BJ (cell line): ENCODE measurements at regions not wholly inside any gene's neighbourhood (a gene's known extent, or its start where the extent isn't known, plus 50 kb on each side); places are given as distances from the start of the nearest gene placed in this dataset.

Experiments used
- CTCF ChIA-PET: fragments of 350-600 bp; formaldehyde crosslinking; extraction: SDS; loops from one replicate; lab custom pipeline; 2021; ENCODE audit warnings: antibody characterized with exemption, inconsistent platforms; lab: Yijun Ruan, JAX
- POLR2A ChIA-PET: fragments of 300-600 bp; sonication (Branson Sonifier 250); formaldehyde crosslinking; extraction: SDS; loops from one replicate; lab custom pipeline; 2021; ENCODE audit warnings: antibody characterized with exemption; lab: Charles Lee
- DNase-seq: peaks from one replicate; pipeline ENCODE4 v3.0.0-alpha.2; 2011; ENCODE audit warnings: low read depth
- H3K27me3 ChIP-seq: 2 replicates; pipeline ENCODE4 v1.6.0; 2011; ENCODE audit warnings: low read length; ENCODE audit not compliant: control insufficient read depth, insufficient read depth
- H3K36me3 ChIP-seq: 2 replicates; pipeline ENCODE4 v1.5.1; 2011; ENCODE audit warnings: low read length; ENCODE audit not compliant: control insufficient read depth, insufficient read depth
- H3K4me3 ChIP-seq: 2 replicates; pipeline ENCODE4 v1.5.1; 2011; ENCODE audit warnings: low read depth, mild to moderate bottlenecking, control low read depth, low read length
- TF ChIP-seq, protein P1 (sequence below): IDR thresholded peaks from 2 replicates; pipeline ENCODE4 v1.5.1; 2011; ENCODE audit warnings: low read depth, mild to moderate bottlenecking, control low read depth, inconsistent platforms, low read length, moderate library complexity; ENCODE audit not compliant: insufficient read depth

DNA sequence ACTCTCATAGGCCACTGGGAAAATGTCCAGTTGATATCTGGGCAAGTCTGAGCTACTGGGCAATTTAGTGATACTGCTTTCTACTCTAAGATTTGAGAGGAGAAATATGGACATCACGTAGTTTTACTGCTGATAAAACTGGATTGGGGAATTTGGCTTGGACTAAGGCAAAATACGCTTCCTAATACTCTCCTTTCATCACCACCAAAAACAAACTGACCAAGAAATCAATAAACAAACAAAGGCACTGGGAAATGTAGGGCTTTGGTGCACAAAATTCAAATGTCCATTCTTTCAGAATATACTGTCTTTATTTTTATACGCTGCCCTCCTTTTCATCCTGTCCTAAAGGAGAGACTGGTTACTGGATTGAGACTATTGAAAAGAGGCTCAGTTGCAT is 145.1 kb upstream of the SP8 start:
- ChIA-PET POLR2A (no interaction called here), CTCF (no interaction called here)
- H3K27me3 ChIP-seq, result no peaks in the 10 kb centered on the region
- H3K36me3 ChIP-seq, result no peaks in the 10 kb centered on the region
- TF ChIP-seq, protein P1, sequence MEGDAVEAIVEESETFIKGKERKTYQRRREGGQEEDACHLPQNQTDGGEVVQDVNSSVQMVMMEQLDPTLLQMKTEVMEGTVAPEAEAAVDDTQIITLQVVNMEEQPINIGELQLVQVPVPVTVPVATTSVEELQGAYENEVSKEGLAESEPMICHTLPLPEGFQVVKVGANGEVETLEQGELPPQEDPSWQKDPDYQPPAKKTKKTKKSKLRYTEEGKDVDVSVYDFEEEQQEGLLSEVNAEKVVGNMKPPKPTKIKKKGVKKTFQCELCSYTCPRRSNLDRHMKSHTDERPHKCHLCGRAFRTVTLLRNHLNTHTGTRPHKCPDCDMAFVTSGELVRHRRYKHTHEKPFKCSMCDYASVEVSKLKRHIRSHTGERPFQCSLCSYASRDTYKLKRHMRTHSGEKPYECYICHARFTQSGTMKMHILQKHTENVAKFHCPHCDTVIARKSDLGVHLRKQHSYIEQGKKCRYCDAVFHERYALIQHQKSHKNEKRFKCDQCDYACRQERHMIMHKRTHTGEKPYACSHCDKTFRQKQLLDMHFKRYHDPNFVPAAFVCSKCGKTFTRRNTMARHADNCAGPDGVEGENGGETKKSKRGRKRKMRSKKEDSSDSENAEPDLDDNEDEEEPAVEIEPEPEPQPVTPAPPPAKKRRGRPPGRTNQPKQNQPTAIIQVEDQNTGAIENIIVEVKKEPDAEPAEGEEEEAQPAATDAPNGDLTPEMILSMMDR, result no peak
- no peak overlapping the region for H3K4me3 ChIP-seq
- no peak for DNase-seq

DNA sequence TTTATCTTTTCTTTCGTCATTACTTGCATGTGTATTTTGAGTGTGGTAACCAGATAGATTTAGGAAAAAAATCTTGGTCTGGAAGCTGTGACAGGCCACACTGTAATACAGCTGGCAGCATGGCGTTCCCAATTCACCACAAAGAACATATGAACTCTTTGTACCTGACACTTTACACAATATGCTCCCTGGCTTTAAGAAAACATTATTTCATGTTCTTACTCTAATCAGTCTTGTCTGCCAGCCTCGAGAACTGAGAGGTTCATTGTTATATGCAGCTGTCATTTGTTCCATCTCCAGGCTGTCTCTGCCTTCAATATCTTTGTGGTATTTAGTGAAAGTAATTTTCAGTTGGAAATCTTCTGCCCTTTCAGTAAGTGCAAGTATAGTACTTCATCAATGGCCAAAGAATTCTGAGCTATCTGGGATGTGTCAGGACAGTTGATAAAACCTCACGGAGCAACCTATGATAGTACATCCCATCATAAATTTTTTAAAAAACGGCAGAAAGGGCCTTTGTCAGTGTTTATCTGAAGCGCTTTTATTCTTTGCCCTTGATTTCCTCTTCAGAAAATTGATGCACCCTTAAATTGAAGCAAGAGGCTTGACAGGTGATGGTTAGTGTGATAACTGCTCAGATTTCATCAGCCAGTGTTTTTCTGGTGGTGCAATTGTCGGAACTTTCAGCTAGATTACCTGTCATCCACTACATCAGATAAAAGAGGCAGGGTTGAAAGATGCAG is 146.3 kb upstream of the SP8 start:
- Histone ChIP-seq H3K27me3 (no peaks in the 10 kb centered on the region), H3K36me3 (no peaks in the 10 kb centered on the region), H3K4me3 (no peak overlapping the region)
- POLR2A ChIA-PET, result no interaction called here
- CTCF ChIA-PET, result no interaction called here
- DNase-seq, result no peak
- TF ChIP-seq, protein P1, result no peak

DNA sequence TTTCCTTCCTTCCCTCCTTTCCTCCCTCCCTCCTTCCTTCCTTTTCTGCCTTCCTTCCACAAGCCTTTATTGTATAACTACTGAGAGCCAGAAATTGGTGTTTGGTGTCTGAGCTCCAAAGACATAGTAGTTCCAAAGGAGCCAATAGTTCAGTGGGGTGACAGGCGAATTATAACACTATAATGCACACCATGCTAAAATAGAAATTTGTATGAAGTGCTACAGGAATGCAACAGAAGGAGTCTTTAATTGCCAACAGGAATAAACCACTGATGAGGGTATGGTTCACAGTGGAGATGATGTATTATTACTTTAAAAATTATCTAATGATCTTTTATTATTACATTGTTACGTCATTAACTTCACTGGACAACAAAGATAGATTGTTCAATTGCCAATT is 158.8 kb upstream of the SP8 start:
- ChIA-PET POLR2A (no interaction called here), CTCF (interaction anchor here (0.5 kb wide), 1 partner anchor 38 kb away, joined by 3 read pairs; no protein-coding TSS in a partner anchor)
- DNase-seq, result no peak
- Histone ChIP-seq H3K36me3 (no peaks in the 10 kb centered on the region), H3K4me3 (no peak overlapping the region), H3K27me3 (no peaks in the 10 kb centered on the region)
- TF ChIP-seq, protein P1, result no peak

DNA sequence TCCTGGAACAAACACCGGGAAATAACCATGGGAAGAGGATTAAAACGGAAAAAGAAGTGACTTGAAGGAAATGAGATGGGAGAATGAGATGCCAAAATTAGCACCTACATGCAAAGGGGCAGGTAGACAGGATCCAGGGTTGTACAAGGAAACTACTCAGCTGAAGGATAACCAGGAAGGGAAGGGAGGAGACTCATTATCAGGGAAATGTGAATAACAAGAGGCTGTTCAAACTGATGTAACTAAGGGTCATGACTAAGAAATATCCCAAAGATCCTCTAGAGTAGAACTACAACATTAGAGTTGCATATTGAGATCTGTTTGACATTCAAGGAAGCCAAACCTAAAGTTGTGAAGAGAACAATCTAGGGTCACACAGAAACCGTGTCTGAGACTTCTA is 166.2 kb upstream of the SP8 start:
- TF ChIP-seq, protein P1, result no peak
- CTCF ChIA-PET, result no interaction called here
- H3K36me3 ChIP-seq, result no peaks in the 10 kb centered on the region
- no peak overlapping the region for H3K4me3 ChIP-seq
- no peaks in the 10 kb centered on the region for H3K27me3 ChIP-seq
- no peak for DNase-seq
- POLR2A ChIA-PET, result no interaction called here

DNA sequence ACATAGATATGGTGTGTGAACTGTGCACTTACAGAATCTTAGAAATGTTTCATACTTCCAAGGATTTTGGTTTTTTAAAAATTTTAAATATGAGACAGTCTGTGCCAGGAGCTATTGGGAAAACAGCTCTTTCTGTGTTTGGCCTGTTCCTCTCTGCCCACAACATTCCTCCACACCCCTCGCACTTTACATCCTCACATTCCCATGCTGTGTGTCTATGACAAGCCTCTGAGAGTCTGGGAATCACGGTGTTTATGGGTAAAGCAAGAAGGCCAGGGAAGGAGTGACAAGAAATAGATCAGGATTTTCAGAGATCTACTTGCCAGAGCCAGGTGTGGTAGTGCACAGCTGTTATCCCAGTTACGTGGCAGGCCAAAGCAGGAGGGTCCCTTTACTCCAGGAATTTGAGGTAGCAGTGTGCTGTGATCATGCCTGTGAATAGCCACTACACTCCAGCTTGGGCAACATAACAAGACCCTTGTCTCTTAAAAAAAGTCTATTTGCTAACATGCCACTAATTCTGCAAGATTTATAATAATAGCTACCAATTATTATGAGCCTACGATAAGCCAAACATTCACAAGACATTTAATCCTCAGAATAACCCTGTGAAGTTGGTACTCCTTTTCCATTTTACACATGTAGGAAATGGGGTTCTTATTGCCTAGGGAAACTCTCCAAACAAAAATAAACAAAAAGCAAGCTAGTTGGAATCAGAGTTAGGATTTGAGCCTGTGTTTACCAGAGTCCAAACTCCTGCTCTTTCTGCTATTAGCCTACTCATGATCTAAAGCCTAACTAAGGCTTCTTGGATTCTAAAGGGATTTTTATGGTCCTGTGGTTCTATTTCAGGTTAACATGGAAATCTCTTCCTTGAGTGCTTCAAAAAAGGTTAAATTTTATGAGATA is 168.3 kb upstream of the SP8 start:
- Histone ChIP-seq H3K27me3 (no peaks in the 10 kb centered on the region), H3K36me3 (no peaks in the 10 kb centered on the region), H3K4me3 (no peak overlapping the region)
- CTCF ChIA-PET, result interaction anchor here (0.7 kb wide), 1 partner anchor 107 kb away, joined by 4 read pairs; no protein-coding TSS in a partner anchor
- no peak for DNase-seq
- POLR2A ChIA-PET, result no interaction called here
- TF ChIP-seq, protein P1, result no peak
